HG03469 (cell line): ENCODE measurements at regions not wholly inside any gene's neighbourhood (a gene's known extent, or its start where the extent isn't known, plus 50 kb on each side); places are given as distances from the start of the nearest gene placed in this dataset.

Experiments used
- ATAC-seq: cut with Tn5 transposase; IDR thresholded peaks from one replicate; pipeline ENCODE4 v1.9.1; 2021; ENCODE audit warnings: mild to moderate bottlenecking, moderate library complexity, moderate number of reproducible peaks; ENCODE audit not compliant: unreplicated experiment

GRCh38 chr3:194076475-194076874 lies 59.5 kb upstream of the HES1 start:
- no peak for ATAC-seq

GRCh38 chr3:194077602-194078001 lies 58.3 kb upstream of the HES1 start:
- ATAC-seq, result no peak

- ATAC-seq, result no peak
Observed at GRCh38 chr3:194078045-194078821, 57.7 kb upstream of the HES1 start.

GRCh38 chr3:194079702-194080172 lies 56.2 kb upstream of the HES1 start:
- no peak for ATAC-seq

- ATAC-seq, result no peak
Observed at GRCh38 chr3:194080436-194080835, 55.5 kb upstream of the HES1 start.

GRCh38 chr3:194080913-194081800 lies 54.8 kb upstream of the HES1 start:
- no peak for ATAC-seq

- no peak for ATAC-seq
Observed at GRCh38 chr3:194081826-194082225, 54.1 kb upstream of the HES1 start.

GRCh38 chr3:194082743-194083636 lies 53.0 kb upstream of the HES1 start:
- ATAC-seq, result no peak

- ATAC-seq, result no peak
Observed at GRCh38 chr3:194083637-194084224, 52.2 kb upstream of the HES1 start.

- ATAC-seq, result peak; percentile 84
Observed at GRCh38 chr3:194084284-194084683, 51.7 kb upstream of the HES1 start.
